SK-N-SH (cell line): ENCODE measurements at regions not wholly inside any gene's neighbourhood (a gene's known extent, or its start where the extent isn't known, plus 50 kb on each side); places are given as distances from the start of the nearest gene placed in this dataset.

ENCODE experiments used
- CTCF ChIA-PET: fragments of 300-600, 350-600 bp; formaldehyde crosslinking; extraction: SDS; loops from one replicate; lab custom pipeline; 2021; lab: Yijun Ruan, JAX
- POLR2A ChIA-PET: fragments of 350-600 bp; sonication (Branson Sonifier 250); formaldehyde crosslinking; extraction: SDS; loops from one replicate; lab custom pipeline; 2020; ENCODE audit warnings: antibody characterized with exemption, inconsistent platforms; lab: Yijun Ruan, JAX
- DNase-seq: peaks from one replicate; pipeline ENCODE4 v3.0.0; 2012
- H2AFZ ChIP-seq: fragments of 200-600 bp; sonication (generic); 2 replicates; pipeline ENCODE4 v1.8.1; 2016; ENCODE audit warnings: antibody characterized with exemption, mild to moderate bottlenecking, low read depth
- H3F3A ChIP-seq: fragments of 200-600 bp; sonication (generic); replicated peaks from 2 replicates; pipeline ENCODE3; 2016; ENCODE audit warnings: antibody characterized with exemption, mild to moderate bottlenecking; ENCODE audit not compliant: insufficient read depth
- H3K27ac ChIP-seq, 2 experiments: fragments of 200-500 bp in 1 of 2; fragments of 200-600 bp in 1 of 2; sonication (Bioruptor generic) in 1 of 2; sonication (generic), shearing (Covaris generic) in 1 of 2; 2 replicates each; pipeline versions ENCODE4 v1.5.1 to v1.6.1; 2014 to 2016; ENCODE audit warnings: low read depth in 2 of 2, inconsistent platforms in 1 of 2, low read length in 1 of 2, mild to moderate bottlenecking in 1 of 2, mixed read lengths in 1 of 2
- H3K27me3 ChIP-seq: fragments of 200-600 bp; sonication (generic), shearing (Covaris generic); 2 replicates; pipeline ENCODE4 v1.6.1; 2016; ENCODE audit warnings: mixed run types; ENCODE audit not compliant: insufficient read depth
- H3K36me3 ChIP-seq, 2 experiments: fragments of 200-500 bp in 1 of 2; fragments of 200-600 bp in 1 of 2; sonication (Bioruptor generic) in 1 of 2; sonication (generic) in 1 of 2; replicated peaks in 1 of 2; 2 replicates each; pipeline versions ENCODE3 to v1.5.1; 2014 to 2016; ENCODE audit warnings: low read length in 1 of 2, mild to moderate bottlenecking in 1 of 2; ENCODE audit not compliant: insufficient read depth in 2 of 2, control insufficient read depth in 1 of 2
- H3K4me1 ChIP-seq, 2 experiments: fragments of 200-500 bp in 1 of 2; fragments of 200-600 bp in 1 of 2; sonication (Bioruptor generic) in 1 of 2; sonication (generic), shearing (Covaris generic) in 1 of 2; 2 replicates each; pipeline versions ENCODE4 v1.5.1 to v1.6.1; 2014 to 2016; ENCODE audit warnings: low read depth in 1 of 2, low read length in 1 of 2, mixed run types in 1 of 2; ENCODE audit not compliant: insufficient read depth in 2 of 2, control insufficient read depth in 1 of 2
- H3K4me2 ChIP-seq: fragments of 200-600 bp; sonication (generic), shearing (Covaris generic); 2 replicates; pipeline ENCODE4 v1.6.1; 2017; ENCODE audit warnings: mixed run types
- H3K4me3 ChIP-seq, 2 experiments: fragments of 200-500 bp in 1 of 2; fragments of 200-600 bp in 1 of 2; sonication (Bioruptor generic) in 1 of 2; sonication (generic), shearing (Covaris generic) in 1 of 2; 2 replicates each; pipeline versions ENCODE4 v1.5.1 to v1.8.1; 2014 to 2016; ENCODE audit warnings: low read depth in 2 of 2, inconsistent platforms in 1 of 2, low read length in 1 of 2, mild to moderate bottlenecking in 1 of 2, mixed read lengths in 1 of 2, moderate library complexity in 1 of 2
- H3K79me2 ChIP-seq: fragments of 200-600 bp; sonication (generic); 2 replicates; pipeline ENCODE4 v1.8.1; 2017; ENCODE audit warnings: mild to moderate bottlenecking; ENCODE audit not compliant: insufficient read depth
- H3K9ac ChIP-seq: fragments of 200-600 bp; sonication (generic); 2 replicates; pipeline ENCODE4 v1.6.1; 2017; ENCODE audit warnings: mixed run types
- H3K9me2 ChIP-seq: fragments of 200-600 bp; sonication (generic); 2 replicates; pipeline ENCODE4 v1.6.1; 2017; ENCODE audit warnings: mixed run types
- H3K9me3 ChIP-seq: fragments of 200-600 bp; sonication (generic); 2 replicates; pipeline ENCODE4 v1.6.1; 2017; ENCODE audit warnings: mixed run types, mild to moderate bottlenecking, moderate library complexity
- H4K20me1 ChIP-seq: fragments of 200-600 bp; sonication (generic); 2 replicates; pipeline ENCODE4 v1.6.1; 2017; ENCODE audit warnings: mild to moderate bottlenecking, mixed run types; ENCODE audit not compliant: insufficient read depth
- CHD2 ChIP-seq: fragments of 150-350 bp; IDR thresholded peaks from 2 replicates; pipeline ENCODE4 v1.6.1; 2018; ENCODE audit warnings: low read length; ENCODE audit not compliant: partially characterized antibody
- CTCF ChIP-seq: fragments of 200-600 bp; sonication (generic); IDR thresholded peaks from 2 replicates; pipeline ENCODE4 v1.6.1; 2017; ENCODE audit warnings: antibody characterized with exemption, mild to moderate bottlenecking, moderate library complexity
- ELF1 ChIP-seq: IDR thresholded peaks from 2 replicates; pipeline ENCODE4 v1.4.0; 2012
- EZH2phosphoT487 ChIP-seq: fragments of 200-600 bp; sonication (generic); IDR thresholded peaks from 2 replicates; pipeline ENCODE4 v1.6.1; 2017; ENCODE audit warnings: low read depth, mixed run types, mild to moderate bottlenecking, antibody characterized with exemption, moderate library complexity, borderline replicate concordance
- FOSL2 ChIP-seq: IDR thresholded peaks from 2 replicates; pipeline ENCODE4 v1.4.0; 2012; ENCODE audit warnings: low read depth, mild to moderate bottlenecking, moderate library complexity, borderline replicate concordance
- FOXJ3 ChIP-seq: sonication (generic); formaldehyde crosslinking; IDR thresholded peaks from 2 replicates; pipeline ENCODE4 v1.5.1; 2020; ENCODE audit warnings: mild to moderate bottlenecking, missing genetic modification reagents
- FOXM1 ChIP-seq: IDR thresholded peaks from 2 replicates; pipeline ENCODE4 v1.4.0; 2012; ENCODE audit warnings: low read depth, mild to moderate bottlenecking
- GABPA ChIP-seq: IDR thresholded peaks from 2 replicates; pipeline ENCODE4 v1.4.0; 2012; ENCODE audit warnings: low read depth, mild to moderate bottlenecking
- GATA2 ChIP-seq: sonication (generic); formaldehyde crosslinking; IDR thresholded peaks from 2 replicates; pipeline ENCODE4 v1.5.0; 2020; ENCODE audit warnings: mild to moderate bottlenecking, missing genetic modification reagents
- IRF3 ChIP-seq: fragments of 150-350 bp; IDR thresholded peaks from 2 replicates; pipeline ENCODE4 v1.6.1; 2016; ENCODE audit warnings: mild to moderate bottlenecking, low read depth, low read length
- MEF2A ChIP-seq: IDR thresholded peaks from 2 replicates; pipeline ENCODE4 v1.4.0; 2012; ENCODE audit warnings: low read depth, borderline replicate concordance
- POLR2AphosphoS5 ChIP-seq: IDR thresholded peaks from 2 replicates; pipeline ENCODE4 v1.6.1; 2012; ENCODE audit warnings: low read depth, low read length
- RAD21 ChIP-seq: IDR thresholded peaks from 2 replicates; pipeline ENCODE4 v1.6.1; 2012; ENCODE audit warnings: mild to moderate bottlenecking, low read length
- RCOR1 ChIP-seq: fragments of 150-350 bp; IDR thresholded peaks from 2 replicates; pipeline ENCODE4 v1.6.1; 2017; ENCODE audit warnings: antibody characterized with exemption, low read length
- REST ChIP-seq: IDR thresholded peaks from 2 replicates; pipeline ENCODE4 v1.6.1; 2012; ENCODE audit warnings: mild to moderate bottlenecking, low read depth, low read length, moderate library complexity
- SMC3 ChIP-seq: IDR thresholded peaks from 2 replicates; pipeline ENCODE4 v1.6.1; 2012; ENCODE audit warnings: low read depth, low read length, improper control_type of control experiment
- TAF1 ChIP-seq: IDR thresholded peaks from 2 replicates; pipeline ENCODE4 v1.6.1; 2012; ENCODE audit warnings: low read depth, mild to moderate bottlenecking, low read length, moderate library complexity, borderline replicate concordance
- TCF12 ChIP-seq: IDR thresholded peaks from 2 replicates; pipeline ENCODE4 v1.4.0; 2012
- TEAD4 ChIP-seq: IDR thresholded peaks from 2 replicates; pipeline ENCODE4 v1.4.0; 2012; ENCODE audit warnings: mild to moderate bottlenecking, borderline replicate concordance; ENCODE audit not compliant: insufficient read depth
- ZBTB33 ChIP-seq: IDR thresholded peaks from 2 replicates; pipeline ENCODE4 v1.4.0; 2012; ENCODE audit warnings: low read depth, borderline replicate concordance
- WGBS: methylation state at CpG from one replicate; pipeline ENCODE4 v1.1.6; 2017; ENCODE audit warnings: low lambda C conversion rate; 5-methylcytosine and 5-hydroxymethylcytosine counted together

- Histone ChIP-seq H3K36me3 (no peaks in the 10 kb centered on the region), H3K4me2 (no peak overlapping the region), H2AFZ (no peak overlapping the region), H3K9ac (no peak overlapping the region), H3K9me3 (no peaks in the 10 kb centered on the region), H3F3A (peaks cover 14% of the 10 kb centered on the region), H3K27ac (peak overlapping the region in 1 of 2 experiments; percentile 43; a peak in 2 of 4 replicates), H4K20me1 (no peaks in the 10 kb centered on the region), H3K4me1 (peaks cover 9 to 17% of the 10 kb centered on the region in 2 experiments; a peak in 3 of 4 replicates), H3K79me2 (no peaks in the 10 kb centered on the region), H3K9me2 (no peaks in the 10 kb centered on the region), H3K4me3 (no peak overlapping the region), H3K27me3 (no peaks in the 10 kb centered on the region)
- no peak for DNase-seq
- POLR2A ChIA-PET: interaction anchor here (0.6 kb wide), 1 partner anchor 33 kb away, joined by 3 read pairs; no protein-coding TSS in a partner anchor
- 86% methylated on average over 7 of the region's 7 CpGs for WGBS
- no peak for TF ChIP-seq CHD2
- TF ChIP-seq FOSL2: no peak
- no peak for TF ChIP-seq RCOR1
- TF ChIP-seq SMC3: no peak
- CTCF ChIA-PET: interaction anchor here (0.8 to 1.7 kb wide), 2 partner anchors 11 to 21 kb away, joined by 3 to 4 read pairs; no protein-coding TSS in a partner anchor
Observed at GRCh38 chr5:74042559-74042958, 416.6 kb downstream of the ARHGEF28 start.

- H3K9me2 ChIP-seq: no peaks in the 10 kb centered on the region
- H4K20me1 ChIP-seq: no peaks in the 10 kb centered on the region
- ChIA-PET POLR2A (no interaction called here), CTCF (interaction anchor here (0.8 to 1.7 kb wide), 3 partner anchors 9 to 21 kb away, joined by 3 to 4 read pairs (median 4); no protein-coding TSS in a partner anchor)
- TF ChIP-seq MEF2A (no peak), FOXM1 (no peak), POLR2AphosphoS5 (no peak), TAF1 (no peak), REST (no peak), FOXJ3 (no peak), TEAD4 (no peak), RAD21 (no peak), RCOR1 (no peak), EZH2phosphoT487 (no peak), ZBTB33 (no peak), GABPA (no peak), IRF3 (no peak), ELF1 (no peak), TCF12 (no peak), CTCF (no peak), CHD2 (no peak), GATA2 (CRISPR knock-in tag) (no peak)
- H3F3A ChIP-seq: peaks cover 14% of the 10 kb centered on the region
- H3K9ac ChIP-seq: no peak overlapping the region
- no peaks in the 10 kb centered on the region for H3K79me2 ChIP-seq
- H3K9me3 ChIP-seq: no peaks in the 10 kb centered on the region
- no peak overlapping the region for H2AFZ ChIP-seq
- no peak overlapping the region for H3K4me3 ChIP-seq
- no peak for DNase-seq
- H3K27me3 ChIP-seq: no peaks in the 10 kb centered on the region
- H3K36me3 ChIP-seq: no peaks in the 10 kb centered on the region
- no peak overlapping the region for H3K4me2 ChIP-seq
- H3K4me1 ChIP-seq: peaks cover 9 to 17% of the 10 kb centered on the region in 2 experiments; a peak in 3 of 4 replicates
- no peak overlapping the region for H3K27ac ChIP-seq
Observed at GRCh38 chr5:74041913-74042312, 415.9 kb downstream of the ARHGEF28 start.
